Activated CD4-positive, CD25-positive, alpha-beta regulatory T cell treated with anti-CD3 and anti-CD28 coated beads, Interleukin-2, amount 50 U/mL, for 24 hours (primary cell): ENCODE measurements at regions not wholly inside any gene's neighbourhood (a gene's known extent, or its start where the extent isn't known, plus 50 kb on each side); places are given as distances from the start of the nearest gene placed in this dataset.

Source experiments
- ATAC-seq, 2 donors: fragments of 150-1000 bp; cut with Tn5 transposase; one replicate each; pipeline ENCODE4 v1.10.0; 2021; ENCODE audit warnings: mild to moderate bottlenecking in 1 of 2, moderate library complexity in 1 of 2

DNA sequence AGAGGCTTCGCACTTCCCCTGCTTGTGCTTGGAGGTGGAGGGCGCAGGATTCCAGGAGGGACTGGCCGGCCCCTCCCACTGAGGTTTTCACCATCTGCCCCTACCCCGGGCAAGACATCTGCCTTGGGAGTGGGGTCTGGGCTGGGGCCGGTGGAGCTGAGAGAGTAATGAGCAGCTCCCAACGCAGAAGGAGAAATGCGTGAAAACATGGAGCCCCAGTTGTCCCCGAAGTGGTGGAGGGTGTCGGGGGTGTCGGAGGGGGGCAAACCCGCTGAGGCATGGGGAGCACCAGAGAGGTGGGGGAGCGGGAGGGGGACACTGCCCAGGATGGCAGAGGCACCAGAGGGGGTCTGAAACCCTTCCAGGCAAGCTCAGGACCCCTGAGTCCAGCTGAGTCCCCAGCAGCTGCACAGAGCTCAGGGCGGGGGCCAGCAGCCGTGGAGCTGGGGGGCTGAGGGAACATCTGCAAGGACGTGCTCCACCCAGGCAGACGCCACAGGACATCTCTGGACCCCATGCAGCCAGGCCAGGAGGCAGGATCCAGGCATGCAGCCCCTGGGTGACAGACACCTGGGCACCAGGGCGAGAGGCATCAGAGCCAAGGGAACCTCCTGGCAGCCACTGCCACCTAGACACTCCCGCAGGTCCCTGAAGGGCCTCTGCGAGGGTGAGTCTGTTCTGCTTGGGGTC is 110.6 kb downstream of the SIK1 start:
- ATAC-seq: no peak

GRCh38 chr21:43315244-43316137 is 111.4 kb downstream of the SIK1 start:
- peak in 1 of 2 donors; percentile 9 for ATAC-seq

GRCh38 chr21:43313939-43314405 is 113.0 kb downstream of the SIK1 start:
- ATAC-seq: no peak

- ATAC-seq: peak in 1 of 2 donors; percentile 33
Measured at GRCh38 chr21:43313221-43313938, 113.6 kb downstream of the SIK1 start.

- no peak for ATAC-seq
Measured at GRCh38 chr21:43312751-43313169, 114.2 kb downstream of the SIK1 start.

DNA sequence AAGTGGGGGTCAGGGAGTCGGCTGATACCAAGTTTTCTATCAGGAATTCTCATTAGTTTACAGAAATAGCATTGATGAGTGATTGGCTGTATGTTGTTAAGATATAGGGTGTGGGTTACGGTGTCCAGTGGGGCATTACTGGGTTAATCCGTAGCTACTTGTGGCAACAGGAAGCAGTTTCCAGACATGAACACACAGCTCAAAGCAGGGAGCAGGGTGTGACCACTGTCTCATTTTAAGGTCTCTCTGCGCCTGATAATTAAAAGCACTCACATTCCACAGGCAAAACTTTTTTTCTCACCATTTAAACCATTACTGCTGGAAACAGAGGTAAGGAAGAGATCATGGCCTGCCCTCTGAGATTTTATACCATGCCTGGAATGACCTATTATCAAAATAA is 114.9 kb downstream of the SIK1 start:
- no peak for ATAC-seq

DNA sequence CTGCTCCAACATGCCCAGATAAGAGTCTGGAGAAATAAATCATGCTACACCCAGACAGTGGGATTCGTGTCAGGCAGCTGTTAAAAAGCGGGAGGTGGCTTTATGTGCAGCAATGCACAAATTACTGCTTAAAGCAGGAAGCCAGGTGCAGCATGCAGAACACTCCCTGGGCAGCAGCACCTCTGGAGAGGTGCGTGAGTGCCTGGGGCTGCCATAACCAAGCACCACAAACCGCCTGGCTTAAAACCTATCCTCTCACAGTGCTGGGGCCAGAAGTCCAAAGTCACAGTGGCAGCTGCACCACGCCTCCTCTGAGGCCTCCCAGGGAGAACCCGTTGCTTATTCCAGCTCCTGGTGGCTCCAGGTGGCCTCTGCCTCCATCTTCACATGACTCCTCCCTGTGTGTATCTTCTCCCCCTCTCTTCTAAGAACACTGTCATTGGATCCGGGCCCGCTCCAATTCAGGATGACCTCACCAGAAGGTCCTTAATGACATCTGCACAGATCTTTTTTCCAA is 115.6 kb downstream of the SIK1 start:
- ATAC-seq: no peak

GRCh38 chr21:43308815-43309283 is 118.1 kb downstream of the SIK1 start:
- no peak for ATAC-seq

GRCh38 chr21:43308101-43308814 is 118.7 kb downstream of the SIK1 start:
- ATAC-seq: no peak

- no peak for ATAC-seq
Measured at GRCh38 chr21:43307677-43308070, 119.3 kb downstream of the SIK1 start.

GRCh38 chr21:43306911-43307676 is 119.8 kb downstream of the SIK1 start:
- ATAC-seq: peak; percentile 67 to 72

GRCh38 chr21:43306391-43306790 is 120.5 kb downstream of the SIK1 start:
- ATAC-seq: no peak

DNA sequence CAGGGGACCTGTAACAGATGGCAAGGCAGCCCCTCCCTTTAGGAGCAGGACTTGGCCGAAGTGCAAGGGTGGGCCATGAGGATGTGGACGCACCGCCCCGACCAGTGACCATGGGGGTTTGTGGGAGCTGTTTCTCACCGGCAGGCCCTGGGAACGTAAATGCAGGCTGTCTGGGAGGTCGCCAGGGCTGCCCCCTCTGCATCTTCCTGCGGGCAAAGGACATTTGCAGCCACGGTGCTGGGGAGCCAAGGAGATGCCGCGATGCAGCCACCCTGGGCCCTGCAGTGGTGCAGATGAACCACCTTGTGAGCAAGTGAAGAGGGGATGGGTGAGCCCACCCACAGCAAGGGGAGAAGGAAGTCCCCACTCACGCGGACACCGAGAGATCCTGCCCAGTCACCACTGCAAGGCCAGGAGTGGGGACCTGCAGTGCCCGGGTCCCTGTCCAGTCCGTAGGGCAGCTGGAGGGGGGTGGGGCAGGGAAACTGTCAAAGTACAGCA is 121.1 kb downstream of the SIK1 start:
- no peak for ATAC-seq

GRCh38 chr21:43305336-43305665 is 121.6 kb downstream of the SIK1 start:
- ATAC-seq: no peak

DNA sequence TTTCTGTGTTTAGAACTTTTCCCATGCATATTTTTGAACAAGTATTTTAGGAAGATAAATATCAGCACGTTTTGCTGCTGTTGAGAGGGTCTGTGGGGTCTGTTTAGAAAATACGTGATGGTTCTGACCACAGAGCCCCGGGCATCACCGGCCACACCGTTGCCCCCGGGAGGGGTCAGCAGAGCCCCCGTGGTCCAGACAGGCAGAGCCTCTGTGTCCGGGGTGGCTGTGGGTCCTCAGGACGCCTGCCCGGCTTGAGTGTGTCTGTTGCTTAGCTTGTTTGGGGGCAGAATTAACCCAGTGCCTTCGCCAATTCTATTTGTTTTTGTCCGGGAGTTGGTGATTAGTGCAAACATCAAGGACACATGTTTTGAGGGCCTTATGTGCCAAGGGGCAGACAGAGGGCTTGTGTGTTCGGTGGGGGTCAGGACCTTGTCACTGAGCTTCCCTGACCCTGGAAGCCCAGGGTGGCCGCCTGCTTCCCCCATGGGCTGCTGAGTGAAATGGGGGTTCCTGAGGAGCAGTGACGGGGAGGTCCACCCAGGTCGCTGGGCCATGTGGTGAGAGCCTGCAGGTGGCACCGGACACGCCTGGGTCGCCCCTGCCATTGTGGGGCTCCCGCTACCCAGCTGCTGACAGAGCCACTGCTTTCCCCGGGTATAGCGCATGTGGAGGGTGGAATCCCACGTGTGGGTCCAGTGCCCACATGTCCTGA is 122.2 kb downstream of the SIK1 start:
- no peak for ATAC-seq

GRCh38 chr21:43304206-43304605 is 122.7 kb downstream of the SIK1 start:
- no peak for ATAC-seq

DNA sequence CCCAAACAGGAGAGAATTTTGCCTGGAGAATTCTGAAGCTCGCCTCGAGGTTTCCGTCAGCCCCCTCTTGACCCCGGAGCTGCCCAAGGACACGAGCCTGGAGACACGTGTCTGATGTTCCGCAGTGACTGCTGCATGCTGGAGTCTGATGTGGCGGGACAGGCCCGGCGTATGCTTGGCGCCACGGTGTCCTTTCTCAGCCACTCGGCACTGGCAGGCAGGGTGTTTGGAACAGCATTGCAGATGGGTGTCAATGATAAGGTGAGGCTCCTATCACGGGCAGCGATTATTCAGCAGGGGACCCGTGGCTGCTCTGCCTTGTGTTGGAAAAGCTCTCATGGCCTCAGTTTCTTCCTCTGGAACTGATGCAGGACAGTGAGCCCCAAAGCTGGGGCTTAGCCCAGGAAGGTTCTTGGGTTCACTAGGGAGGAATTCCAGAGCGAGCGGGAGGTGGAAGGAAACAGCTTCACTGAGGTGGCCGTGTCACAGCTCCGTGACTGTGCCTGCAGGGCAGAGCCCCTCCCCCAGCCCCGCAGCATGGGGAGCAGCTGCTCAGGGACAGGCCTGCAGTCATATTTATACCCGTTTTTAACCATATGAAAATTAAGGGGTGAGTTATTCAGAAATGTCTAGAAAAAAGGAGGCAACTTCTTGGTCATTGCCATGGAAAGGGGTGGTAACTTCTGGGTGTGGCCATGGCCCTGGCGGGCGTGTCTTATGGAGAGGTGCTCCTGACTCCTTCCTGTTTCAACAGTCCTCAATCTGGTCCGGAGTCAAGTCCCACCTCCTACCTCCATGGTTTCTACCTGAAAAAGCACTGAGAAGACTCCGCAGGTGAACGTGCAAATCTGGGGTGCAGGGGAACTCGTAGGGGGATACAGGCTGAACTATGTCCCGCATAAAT is 123.4 kb downstream of the SIK1 start:
- no peak for ATAC-seq

GRCh38 chr21:43302769-43303168 is 124.2 kb downstream of the SIK1 start:
- ATAC-seq: no peak

- no peak for ATAC-seq
Measured at GRCh38 chr21:43302062-43302700, 124.8 kb downstream of the SIK1 start.
